SW480 (cell line): ENCODE measurements at regions not wholly inside any gene's neighbourhood (a gene's known extent, or its start where the extent isn't known, plus 50 kb on each side); places are given as distances from the start of the nearest gene placed in this dataset.
A peak's percentile ranks its signal among the peaks of the same experiment; 100 is the strongest.
"Not testable (repeated sequence)": the region's sequence is repeated elsewhere in the genome, so short reads cannot be mapped to it uniquely, and the experiment has no call there.

Experiments
- DNase-seq: peaks from one replicate; pipeline ENCODE4 v3.0.0-alpha.2; 2016; ENCODE audit warnings: low spot score

GRCh38 chr11:42768576-42768975 is 543.2 kb upstream of the API5 start:
- DNase-seq: no peak

- peak; percentile 12 for DNase-seq
Measured at GRCh38 chr11:42770444-42771065, 541.2 kb upstream of the API5 start.

GRCh38 chr11:42772886-42773285 is 538.9 kb upstream of the API5 start:
- no peak for DNase-seq

GRCh38 chr11:42773729-42774128 is 538.1 kb upstream of the API5 start:
- no peak for DNase-seq

- no peak for DNase-seq
Measured at GRCh38 chr11:42774567-42774966, 537.2 kb upstream of the API5 start.

- DNase-seq: no peak
Measured at GRCh38 chr11:42777776-42778175, 534.0 kb upstream of the API5 start.

- peak; percentile 10 for DNase-seq
Measured at GRCh38 chr11:42778193-42778592, 533.6 kb upstream of the API5 start.

- DNase-seq: no peak
Measured at GRCh38 chr11:42779555-42779954, 532.2 kb upstream of the API5 start.

- no peak for DNase-seq
Measured at GRCh38 chr11:42786981-42787380, 524.8 kb upstream of the API5 start.

- not testable (repeated sequence) for DNase-seq
Measured at GRCh38 chr11:42795483-42795882, 516.3 kb upstream of the API5 start.

GRCh38 chr11:42800041-42800440 is 511.8 kb upstream of the API5 start:
- DNase-seq: no peak

- DNase-seq: no peak
Measured at GRCh38 chr11:42802201-42802899, 509.4 kb upstream of the API5 start.

GRCh38 chr11:42806191-42806590 is 505.6 kb upstream of the API5 start:
- DNase-seq: no peak

- DNase-seq: no peak
Measured at GRCh38 chr11:42812361-42812760, 499.4 kb upstream of the API5 start.

GRCh38 chr11:42812960-42813359 is 498.8 kb upstream of the API5 start:
- DNase-seq: no peak

- no peak for DNase-seq
Measured at GRCh38 chr11:42816471-42816870, 495.3 kb upstream of the API5 start.

- no peak for DNase-seq
Measured at GRCh38 chr11:42819126-42819525, 492.7 kb upstream of the API5 start.

- not testable (repeated sequence) for DNase-seq
Measured at GRCh38 chr11:42822188-42822587, 489.6 kb upstream of the API5 start.

GRCh38 chr11:42823546-42823945 is 488.2 kb upstream of the API5 start:
- no peak for DNase-seq

GRCh38 chr11:42824067-42824466 is 487.7 kb upstream of the API5 start:
- no peak for DNase-seq

GRCh38 chr11:42825598-42825997 is 486.2 kb upstream of the API5 start:
- no peak for DNase-seq

- no peak for DNase-seq
Measured at GRCh38 chr11:42827845-42828244, 484.0 kb upstream of the API5 start.

GRCh38 chr11:42837994-42838393 is 473.8 kb upstream of the API5 start:
- no peak for DNase-seq
